ENCODE measurements at regions not wholly inside any gene's neighbourhood (a gene's known extent, or its start where the extent isn't known, plus 50 kb on each side); places are given as distances from the start of the nearest gene placed in this dataset.

- H3K9me3 ChIP-seq (ENCODE audit: insufficient read depth, low read depth, low read length) = peaks cover 11% of the 10 kb centered on the region; the same call in 1 of the 2 replicates
- peaks cover 6% of the 10 kb centered on the region; the same call in 1 of the 2 replicates for H3K4me1 ChIP-seq (ENCODE audit: insufficient read depth, low read length)
- H3K4me3 ChIP-seq (ENCODE audit: low read length) = no peak overlapping the region
- 92% methylated on average over 4 of the region's 4 CpGs for WGBS
- H3K27ac ChIP-seq (ENCODE audit: low read depth, low read length) = no peak overlapping the region
- no peaks in the 10 kb centered on the region for H3K27me3 ChIP-seq (ENCODE audit: insufficient read depth, low read length)
- no peak overlapping the region for H3K9ac ChIP-seq (ENCODE audit: low read depth, low read length)
- H3K36me3 ChIP-seq (ENCODE audit: insufficient read depth, low read length) = no peaks in the 10 kb centered on the region
These were observed 102.1 kb upstream of the HS6ST1 start for GRCh38 chr2:128420776-128421175.

- H3K9ac ChIP-seq (ENCODE audit: low read depth, low read length) = no peak overlapping the region
- H3K4me1 ChIP-seq (ENCODE audit: insufficient read depth, low read length) = peaks cover 6% of the 10 kb centered on the region; the same call in 1 of the 2 replicates
- peaks cover 11% of the 10 kb centered on the region; the same call in 1 of the 2 replicates for H3K9me3 ChIP-seq (ENCODE audit: insufficient read depth, low read depth, low read length)
- WGBS = 94% methylated on average over 9 of the region's 9 CpGs
- H3K27me3 ChIP-seq (ENCODE audit: insufficient read depth, low read length) = no peaks in the 10 kb centered on the region
- no peak overlapping the region for H3K27ac ChIP-seq (ENCODE audit: low read depth, low read length)
- no peaks in the 10 kb centered on the region for H3K36me3 ChIP-seq (ENCODE audit: insufficient read depth, low read length)
- H3K4me3 ChIP-seq (ENCODE audit: low read length) = no peak overlapping the region
These were observed 102.6 kb upstream of the HS6ST1 start for GRCh38 chr2:128421286-128421685.

- H3K9me3 ChIP-seq (ENCODE audit: insufficient read depth, low read depth, low read length) = peaks cover 11% of the 10 kb centered on the region; the same call in 1 of the 2 replicates
- H3K27ac ChIP-seq (ENCODE audit: low read depth, low read length) = no peak overlapping the region
- H3K4me1 ChIP-seq (ENCODE audit: insufficient read depth, low read length) = peaks cover 6% of the 10 kb centered on the region; the same call in 1 of the 2 replicates
- no peak overlapping the region for H3K9ac ChIP-seq (ENCODE audit: low read depth, low read length)
- no peak overlapping the region for H3K4me3 ChIP-seq (ENCODE audit: low read length)
- WGBS = 92% methylated on average over 15 of the region's 15 CpGs
- H3K36me3 ChIP-seq (ENCODE audit: insufficient read depth, low read length) = no peaks in the 10 kb centered on the region
- H3K27me3 ChIP-seq (ENCODE audit: insufficient read depth, low read length) = no peaks in the 10 kb centered on the region
These were observed 103.2 kb upstream of the HS6ST1 start for GRCh38 chr2:128421861-128422311.

DNA sequence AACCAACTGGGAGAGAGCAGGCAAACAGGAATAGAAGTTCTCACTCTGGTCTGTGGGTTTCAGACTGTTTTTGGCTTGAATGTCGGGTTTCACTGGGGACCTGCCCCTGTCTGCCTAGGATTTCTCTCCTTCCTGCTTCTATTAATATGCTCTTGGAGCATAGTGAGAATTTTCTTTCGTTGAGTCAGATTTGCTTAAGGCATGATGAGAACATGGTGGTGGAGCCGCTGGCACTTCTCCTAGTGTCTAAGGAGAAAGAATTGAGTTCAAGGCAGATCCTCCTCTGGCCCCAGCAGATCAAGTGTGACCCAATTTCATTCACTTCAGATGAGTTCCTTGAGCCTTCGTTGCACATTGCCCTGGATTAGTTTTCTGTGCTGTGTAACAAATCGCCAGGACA lies 103.9 kb upstream of the HS6ST1 start:
- H3K4me3 ChIP-seq (ENCODE audit: low read length) = no peak overlapping the region
- no peaks in the 10 kb centered on the region for H3K27me3 ChIP-seq (ENCODE audit: insufficient read depth, low read length)
- 90% methylated on average over 5 of the region's 5 CpGs for WGBS
- no peak overlapping the region for H3K9ac ChIP-seq (ENCODE audit: low read depth, low read length)
- no peak overlapping the region for H3K27ac ChIP-seq (ENCODE audit: low read depth, low read length)
- no peaks in the 10 kb centered on the region for H3K36me3 ChIP-seq (ENCODE audit: insufficient read depth, low read length)
- peaks cover 6% of the 10 kb centered on the region; the same call in 1 of the 2 replicates for H3K4me1 ChIP-seq (ENCODE audit: insufficient read depth, low read length)
- H3K9me3 ChIP-seq (ENCODE audit: insufficient read depth, low read depth, low read length) = peaks cover 11% of the 10 kb centered on the region; the same call in 1 of the 2 replicates

- peaks cover 11% of the 10 kb centered on the region; the same call in 1 of the 2 replicates for H3K9me3 ChIP-seq (ENCODE audit: insufficient read depth, low read depth, low read length)
- no peak overlapping the region for H3K4me3 ChIP-seq (ENCODE audit: low read length)
- no peaks in the 10 kb centered on the region for H3K27me3 ChIP-seq (ENCODE audit: insufficient read depth, low read length)
- H3K9ac ChIP-seq (ENCODE audit: low read depth, low read length) = no peak overlapping the region
- H3K4me1 ChIP-seq (ENCODE audit: insufficient read depth, low read length) = peaks cover 6% of the 10 kb centered on the region; the same call in 1 of the 2 replicates
- H3K36me3 ChIP-seq (ENCODE audit: insufficient read depth, low read length) = no peaks in the 10 kb centered on the region
- no peak overlapping the region for H3K27ac ChIP-seq (ENCODE audit: low read depth, low read length)
These were observed 105.1 kb upstream of the HS6ST1 start for GRCh38 chr2:128423788-128424165.

DNA sequence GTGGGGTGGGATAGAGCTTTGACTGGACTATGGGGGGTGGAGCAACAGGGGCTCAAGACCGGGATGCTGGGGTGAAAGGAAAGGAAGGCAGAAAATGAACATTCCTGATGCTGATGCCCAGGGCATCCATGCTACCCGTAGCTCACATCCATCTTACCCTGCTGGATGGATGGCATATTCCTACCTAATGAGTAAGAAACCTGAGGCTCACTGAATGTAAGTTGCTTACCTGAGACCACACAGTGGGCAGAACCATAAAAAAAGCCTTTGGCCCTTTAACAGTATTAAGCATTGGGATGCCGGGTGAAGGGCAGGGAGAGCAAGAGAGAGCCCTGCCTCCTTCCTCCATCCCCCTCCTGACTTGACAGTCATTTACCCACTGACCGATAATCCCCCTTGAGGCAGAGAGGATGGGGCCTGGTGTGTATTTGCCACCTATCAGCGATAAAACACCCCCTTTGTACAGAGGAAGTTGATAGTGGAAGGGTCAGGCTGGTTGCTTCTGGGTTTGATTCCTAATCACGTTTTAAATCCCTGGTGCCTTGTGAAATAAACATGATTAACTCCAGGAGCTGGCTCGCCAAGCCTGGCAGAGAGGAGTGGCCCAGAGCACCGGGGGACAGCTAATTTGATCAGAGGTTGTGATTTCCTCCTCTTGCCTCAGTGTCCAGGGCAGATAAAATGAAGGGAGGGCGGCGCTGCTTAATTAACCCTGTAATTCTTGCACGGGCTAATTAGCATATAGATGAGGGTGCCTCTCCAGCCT lies 105.9 kb upstream of the HS6ST1 start:
- H3K9me3 ChIP-seq (ENCODE audit: insufficient read depth, low read depth, low read length) = peaks cover 11% of the 10 kb centered on the region
- WGBS = 78% methylated on average over 9 of the region's 11 CpGs
- H3K9ac ChIP-seq (ENCODE audit: low read depth, low read length) = no peak overlapping the region
- H3K27me3 ChIP-seq (ENCODE audit: insufficient read depth, low read length) = no peaks in the 10 kb centered on the region
- H3K27ac ChIP-seq (ENCODE audit: low read depth, low read length) = no peak overlapping the region
- peaks cover 6% of the 10 kb centered on the region; the same call in 1 of the 2 replicates for H3K4me1 ChIP-seq (ENCODE audit: insufficient read depth, low read length)
- H3K36me3 ChIP-seq (ENCODE audit: insufficient read depth, low read length) = no peaks in the 10 kb centered on the region
- H3K4me3 ChIP-seq (ENCODE audit: low read length) = no peak overlapping the region

DNA sequence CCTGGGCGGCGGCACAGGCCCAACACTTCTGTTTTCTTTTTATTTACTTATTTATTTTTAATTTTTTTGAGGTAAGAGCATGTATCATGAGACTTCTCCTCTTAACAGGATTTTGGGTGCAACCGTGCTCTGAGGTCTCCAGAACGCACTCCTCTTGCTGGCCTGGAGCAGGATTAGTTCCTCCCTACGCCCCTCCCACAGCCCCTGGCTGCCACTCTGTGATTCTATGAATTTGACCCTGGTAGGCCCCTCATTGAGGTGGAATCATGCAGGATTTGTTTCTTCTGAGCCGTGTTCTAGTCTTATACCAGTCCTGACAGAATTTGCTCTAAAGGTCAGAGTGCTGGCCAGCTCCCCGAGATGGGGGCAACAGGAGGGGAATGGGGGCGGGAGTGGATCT lies 106.5 kb upstream of the HS6ST1 start:
- H3K4me1 ChIP-seq (ENCODE audit: insufficient read depth, low read length) = peaks cover 6% of the 10 kb centered on the region; the same call in 1 of the 2 replicates
- 84% methylated on average over 6 of the region's 8 CpGs for WGBS
- H3K27ac ChIP-seq (ENCODE audit: low read depth, low read length) = no peak overlapping the region

GRCh38 chr2:128425731-128426620 lies 107.3 kb upstream of the HS6ST1 start:
- H3K4me1 ChIP-seq (ENCODE audit: insufficient read depth, low read length) = peaks cover 6% of the 10 kb centered on the region; the same call in 1 of the 2 replicates
- H3K9me3 ChIP-seq (ENCODE audit: insufficient read depth, low read depth, low read length) = peaks cover 13% of the 10 kb centered on the region
- no peak overlapping the region for H3K9ac ChIP-seq (ENCODE audit: low read depth, low read length)
- no peaks in the 10 kb centered on the region for H3K36me3 ChIP-seq (ENCODE audit: insufficient read depth, low read length)
- H3K27me3 ChIP-seq (ENCODE audit: insufficient read depth, low read length) = no peaks in the 10 kb centered on the region
- no peak overlapping the region for H3K27ac ChIP-seq (ENCODE audit: low read depth, low read length)
- WGBS = 87% methylated on average over 15 of the region's 15 CpGs
- H3K4me3 ChIP-seq (ENCODE audit: low read length) = no peak overlapping the region

More for the DNA sequence above, 106.5 kb upstream of the HS6ST1 start:
- no peaks in the 10 kb centered on the region for H3K36me3 ChIP-seq (ENCODE audit: insufficient read depth, low read length)
- H3K4me3 ChIP-seq (ENCODE audit: low read length) = no peak overlapping the region
- no peaks in the 10 kb centered on the region for H3K27me3 ChIP-seq (ENCODE audit: insufficient read depth, low read length)
- no peak overlapping the region for H3K9ac ChIP-seq (ENCODE audit: low read depth, low read length)
- peaks cover 11% of the 10 kb centered on the region for H3K9me3 ChIP-seq (ENCODE audit: insufficient read depth, low read depth, low read length)

- Histone ChIP-seq H3K9me3 (ENCODE audit: insufficient read depth, low read depth, low read length) (peaks cover 12% of the 10 kb centered on the region), H3K27ac (ENCODE audit: low read depth, low read length) (no peak overlapping the region), H3K9ac (ENCODE audit: low read depth, low read length) (no peak overlapping the region), H3K4me1 (ENCODE audit: insufficient read depth, low read length) (peaks cover 6% of the 10 kb centered on the region; the same call in 1 of the 2 replicates), H3K27me3 (ENCODE audit: insufficient read depth, low read length) (no peaks in the 10 kb centered on the region), H3K4me3 (ENCODE audit: low read length) (no peak overlapping the region), H3K36me3 (ENCODE audit: insufficient read depth, low read length) (no peaks in the 10 kb centered on the region)
- 60% methylated on average over 5 of the region's 5 CpGs for WGBS
These were observed 108.7 kb upstream of the HS6ST1 start for GRCh38 chr2:128427413-128427755.

DNA sequence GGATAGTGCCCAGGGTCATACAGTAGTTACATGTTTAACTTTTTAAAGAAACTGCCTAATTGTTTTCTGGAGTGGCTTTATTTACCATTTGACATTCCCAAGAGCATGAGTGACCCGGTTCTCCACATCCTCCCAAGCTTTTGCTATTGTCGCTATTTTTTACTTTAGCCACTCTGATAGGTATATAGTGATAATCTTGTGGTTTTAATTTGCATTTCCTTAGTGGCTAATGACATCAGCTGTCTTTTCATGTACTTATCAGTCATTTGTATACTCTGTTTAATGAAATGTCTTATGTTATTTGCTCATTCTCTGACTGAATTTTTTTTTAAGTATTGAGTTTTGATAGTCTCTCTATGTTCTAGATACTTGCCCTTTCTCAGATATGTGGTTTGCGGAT lies 109.7 kb upstream of the HS6ST1 start:
- H3K4me3 ChIP-seq (ENCODE audit: low read length) = no peak overlapping the region
- peaks cover 6% of the 10 kb centered on the region; the same call in 1 of the 2 replicates for H3K4me1 ChIP-seq (ENCODE audit: insufficient read depth, low read length)
- H3K27ac ChIP-seq (ENCODE audit: low read depth, low read length) = no peak overlapping the region
- peaks cover 10% of the 10 kb centered on the region for H3K9me3 ChIP-seq (ENCODE audit: insufficient read depth, low read depth, low read length)
- no peak overlapping the region for H3K9ac ChIP-seq (ENCODE audit: low read depth, low read length)
- no peaks in the 10 kb centered on the region for H3K36me3 ChIP-seq (ENCODE audit: insufficient read depth, low read length)
- WGBS = 100% methylated on average over 3 of the region's 3 CpGs
- H3K27me3 ChIP-seq (ENCODE audit: insufficient read depth, low read length) = no peaks in the 10 kb centered on the region

GRCh38 chr2:128432423-128432822 lies 113.8 kb upstream of the HS6ST1 start:
- Histone ChIP-seq H3K9me3 (ENCODE audit: insufficient read depth, low read depth, low read length) (peaks cover 10% of the 10 kb centered on the region), H3K4me3 (ENCODE audit: low read length) (no peak overlapping the region), H3K4me1 (ENCODE audit: insufficient read depth, low read length) (no peaks in the 10 kb centered on the region), H3K9ac (ENCODE audit: low read depth, low read length) (no peak overlapping the region), H3K36me3 (ENCODE audit: insufficient read depth, low read length) (no peaks in the 10 kb centered on the region), H3K27ac (ENCODE audit: low read depth, low read length) (no peak overlapping the region), H3K27me3 (ENCODE audit: insufficient read depth, low read length) (no peaks in the 10 kb centered on the region; the same call in 1 of the 2 replicates)
- 93% methylated on average over 3 of the region's 4 CpGs for WGBS
